Adrenal gland (tissue), 5 donors: ENCODE measurements at regions not wholly inside any gene's neighbourhood (a gene's known extent, or its start where the extent isn't known, plus 50 kb on each side); places are given as distances from the start of the nearest gene placed in this dataset.

Experiments
- CTCF ChIP-seq, 6 experiments: fragments of 450-650 bp in 4 of 6; fragments of 200-600 bp in 2 of 6; sonication (generic) in 1 of 6; IDR thresholded peaks; 1 replicate in 5 of 6; 2 replicates in 1 of 6; pipeline versions ENCODE4 v1.5.1 to v1.8.0; 2016 to 2021; ENCODE audit warnings: antibody characterized with exemption in 6 of 6, mild to moderate bottlenecking in 2 of 6, moderate library complexity in 1 of 6
- POLR2A ChIP-seq, 2 donors: fragments of 450-650 bp; IDR thresholded peaks; one replicate each; pipeline ENCODE4 v1.6.1; 2017; ENCODE audit warnings: antibody characterized with exemption in 2 of 2, mild to moderate bottlenecking in 2 of 2, moderate library complexity in 1 of 2
- donor health status: DM: no; HTN: no; CAD: no.

- TF ChIP-seq POLR2A (IDR thresholded peaks at IDR 0.05) (no peak), CTCF (IDR thresholded peaks at IDR 0.05) (no peak)
Observed at GRCh38 chr13:100822871-100823443, 148.4 kb upstream of the TMTC4 start.
